HL-60 (cell line): ENCODE measurements at regions not wholly inside any gene's neighbourhood (a gene's known extent, or its start where the extent isn't known, plus 50 kb on each side); places are given as distances from the start of the nearest gene placed in this dataset.

Experiments used
- DNase-seq, 2 experiments: peaks; one replicate each; pipeline ENCODE4 v3.0.0-alpha.2; 2010 to 2020; ENCODE audit warnings: low read depth in 1 of 2, low spot score in 1 of 2
- H3K27ac ChIP-seq: fragments of 250-450 bp; sonication (Bioruptor Pico); replicated peaks from 2 replicates; pipeline ENCODE4 v1.5.1; 2020; ENCODE audit warnings: mild to moderate bottlenecking, moderate library complexity
- H3K27me3 ChIP-seq: fragments of 250-450 bp; sonication (Bioruptor Pico); 2 replicates; pipeline ENCODE4 v1.5.1; 2021; ENCODE audit warnings: mild to moderate bottlenecking, moderate library complexity; ENCODE audit not compliant: insufficient read depth, poor library complexity, severe bottlenecking
- H3K4me3 ChIP-seq: replicated peaks from 2 replicates; pipeline ENCODE4 v1.5.1; 2011; ENCODE audit warnings: mild to moderate bottlenecking, control low read depth, low read length; ENCODE audit not compliant: insufficient read depth
- GABPA ChIP-seq: IDR thresholded peaks from 2 replicates; pipeline ENCODE4 v1.6.1; 2012; ENCODE audit warnings: low read depth
- POLR2AphosphoS5 ChIP-seq: IDR thresholded peaks from 2 replicates; pipeline ENCODE4 v1.6.1; 2012; ENCODE audit warnings: low read depth
- SPI1 ChIP-seq: IDR thresholded peaks from 2 replicates; pipeline ENCODE4 v1.6.1; 2012; ENCODE audit warnings: low read depth, mild to moderate bottlenecking, borderline replicate concordance
- TF ChIP-seq, protein P1 (sequence below): IDR thresholded peaks from one replicate; pipeline ENCODE4 v1.5.1; 2011; ENCODE audit warnings: low read length, control low read depth, inconsistent platforms; ENCODE audit not compliant: insufficient read depth
- TF ChIP-seq, protein P2 (sequence below): IDR thresholded peaks from 2 replicates; pipeline ENCODE4 v1.6.1; 2012; ENCODE audit warnings: low read depth; ENCODE audit not compliant: insufficient replicate concordance

DNA sequence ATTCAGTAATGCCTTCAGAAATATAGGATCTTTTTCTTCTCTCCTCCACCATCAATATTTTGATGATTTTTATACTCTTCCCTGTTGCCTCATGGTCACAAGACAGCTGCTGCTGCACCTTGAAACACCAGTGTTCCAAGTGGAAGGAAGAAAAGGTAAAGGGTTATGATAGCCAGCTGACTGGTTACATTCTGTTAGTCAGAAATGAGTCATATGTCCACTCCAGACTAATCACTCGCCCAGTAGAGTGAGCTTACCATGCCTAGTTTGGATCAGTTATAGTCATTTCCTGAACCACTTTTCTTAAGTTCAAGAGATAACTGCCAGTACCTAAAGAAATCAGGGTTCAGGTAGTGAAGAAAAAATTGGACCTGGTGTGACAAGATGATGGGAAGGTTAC is 532.3 kb upstream of the SMIM31 start:
- Histone ChIP-seq H3K27me3 (no peaks in the 10 kb centered on the region), H3K27ac (no peak overlapping the region), H3K4me3 (no peak overlapping the region)
- no peak for TF ChIP-seq SPI1
- TF ChIP-seq, protein P1, sequence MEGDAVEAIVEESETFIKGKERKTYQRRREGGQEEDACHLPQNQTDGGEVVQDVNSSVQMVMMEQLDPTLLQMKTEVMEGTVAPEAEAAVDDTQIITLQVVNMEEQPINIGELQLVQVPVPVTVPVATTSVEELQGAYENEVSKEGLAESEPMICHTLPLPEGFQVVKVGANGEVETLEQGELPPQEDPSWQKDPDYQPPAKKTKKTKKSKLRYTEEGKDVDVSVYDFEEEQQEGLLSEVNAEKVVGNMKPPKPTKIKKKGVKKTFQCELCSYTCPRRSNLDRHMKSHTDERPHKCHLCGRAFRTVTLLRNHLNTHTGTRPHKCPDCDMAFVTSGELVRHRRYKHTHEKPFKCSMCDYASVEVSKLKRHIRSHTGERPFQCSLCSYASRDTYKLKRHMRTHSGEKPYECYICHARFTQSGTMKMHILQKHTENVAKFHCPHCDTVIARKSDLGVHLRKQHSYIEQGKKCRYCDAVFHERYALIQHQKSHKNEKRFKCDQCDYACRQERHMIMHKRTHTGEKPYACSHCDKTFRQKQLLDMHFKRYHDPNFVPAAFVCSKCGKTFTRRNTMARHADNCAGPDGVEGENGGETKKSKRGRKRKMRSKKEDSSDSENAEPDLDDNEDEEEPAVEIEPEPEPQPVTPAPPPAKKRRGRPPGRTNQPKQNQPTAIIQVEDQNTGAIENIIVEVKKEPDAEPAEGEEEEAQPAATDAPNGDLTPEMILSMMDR, result no peak
- no peak for DNase-seq

DNA sequence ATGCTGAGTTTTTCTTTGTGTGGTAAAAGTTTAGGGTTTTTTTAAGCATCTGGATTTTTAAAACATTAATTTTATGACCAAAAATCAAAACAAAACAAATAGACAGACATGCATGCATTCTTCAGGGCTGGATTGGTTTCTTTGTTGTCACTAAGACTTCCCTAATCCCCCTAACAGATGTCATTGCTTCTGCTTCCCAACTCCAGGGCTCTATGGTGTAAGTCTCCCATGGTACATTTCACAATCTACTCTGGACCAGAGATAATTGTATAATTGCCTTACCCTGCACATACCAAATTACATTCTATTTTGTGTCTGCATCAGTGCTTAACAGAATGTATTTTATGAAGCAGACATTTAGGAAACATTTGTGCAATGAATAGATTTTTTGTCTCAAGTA is 529.1 kb upstream of the SMIM31 start:
- no peak for DNase-seq
- TF ChIP-seq, protein P1, result no peak
- no peak for TF ChIP-seq GABPA
- TF ChIP-seq SPI1, result no peak
- no peak for TF ChIP-seq POLR2AphosphoS5
- TF ChIP-seq, protein P2, sequence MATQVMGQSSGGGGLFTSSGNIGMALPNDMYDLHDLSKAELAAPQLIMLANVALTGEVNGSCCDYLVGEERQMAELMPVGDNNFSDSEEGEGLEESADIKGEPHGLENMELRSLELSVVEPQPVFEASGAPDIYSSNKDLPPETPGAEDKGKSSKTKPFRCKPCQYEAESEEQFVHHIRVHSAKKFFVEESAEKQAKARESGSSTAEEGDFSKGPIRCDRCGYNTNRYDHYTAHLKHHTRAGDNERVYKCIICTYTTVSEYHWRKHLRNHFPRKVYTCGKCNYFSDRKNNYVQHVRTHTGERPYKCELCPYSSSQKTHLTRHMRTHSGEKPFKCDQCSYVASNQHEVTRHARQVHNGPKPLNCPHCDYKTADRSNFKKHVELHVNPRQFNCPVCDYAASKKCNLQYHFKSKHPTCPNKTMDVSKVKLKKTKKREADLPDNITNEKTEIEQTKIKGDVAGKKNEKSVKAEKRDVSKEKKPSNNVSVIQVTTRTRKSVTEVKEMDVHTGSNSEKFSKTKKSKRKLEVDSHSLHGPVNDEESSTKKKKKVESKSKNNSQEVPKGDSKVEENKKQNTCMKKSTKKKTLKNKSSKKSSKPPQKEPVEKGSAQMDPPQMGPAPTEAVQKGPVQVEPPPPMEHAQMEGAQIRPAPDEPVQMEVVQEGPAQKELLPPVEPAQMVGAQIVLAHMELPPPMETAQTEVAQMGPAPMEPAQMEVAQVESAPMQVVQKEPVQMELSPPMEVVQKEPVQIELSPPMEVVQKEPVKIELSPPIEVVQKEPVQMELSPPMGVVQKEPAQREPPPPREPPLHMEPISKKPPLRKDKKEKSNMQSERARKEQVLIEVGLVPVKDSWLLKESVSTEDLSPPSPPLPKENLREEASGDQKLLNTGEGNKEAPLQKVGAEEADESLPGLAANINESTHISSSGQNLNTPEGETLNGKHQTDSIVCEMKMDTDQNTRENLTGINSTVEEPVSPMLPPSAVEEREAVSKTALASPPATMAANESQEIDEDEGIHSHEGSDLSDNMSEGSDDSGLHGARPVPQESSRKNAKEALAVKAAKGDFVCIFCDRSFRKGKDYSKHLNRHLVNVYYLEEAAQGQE, result no peak
- H3K27ac ChIP-seq, result no peak overlapping the region

DNA sequence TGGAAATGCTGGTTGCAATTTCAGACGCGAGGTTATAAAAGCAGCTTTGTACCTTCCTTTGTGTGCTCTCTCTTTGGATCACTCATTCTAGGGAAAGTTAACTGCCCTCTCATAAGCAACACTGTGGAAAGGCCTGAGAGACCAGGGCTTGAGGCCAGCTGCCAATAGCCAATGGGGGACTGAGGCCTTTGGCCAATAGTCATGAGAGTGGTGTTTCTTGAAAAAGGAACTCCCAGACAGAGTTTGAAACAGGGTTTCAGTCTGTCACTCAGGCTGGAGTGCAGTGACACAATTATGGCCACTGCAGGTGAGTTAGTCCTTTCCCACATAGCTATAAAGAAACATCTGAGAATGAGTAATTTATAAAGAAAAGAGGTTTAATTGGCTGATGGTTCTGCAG is 524.7 kb upstream of the SMIM31 start:
- H3K27me3 ChIP-seq, result no peaks in the 10 kb centered on the region
- TF ChIP-seq POLR2AphosphoS5 (no peak), SPI1 (no peak), GABPA (no peak)
- TF ChIP-seq, protein P1, result no peak
- TF ChIP-seq, protein P2, result no peak
- DNase-seq, result no peak
- no peak overlapping the region for H3K27ac ChIP-seq
- no peak overlapping the region for H3K4me3 ChIP-seq

More for the DNA sequence above, 529.1 kb upstream of the SMIM31 start:
- Histone ChIP-seq H3K4me3 (no peak overlapping the region), H3K27me3 (no peaks in the 10 kb centered on the region)

DNA sequence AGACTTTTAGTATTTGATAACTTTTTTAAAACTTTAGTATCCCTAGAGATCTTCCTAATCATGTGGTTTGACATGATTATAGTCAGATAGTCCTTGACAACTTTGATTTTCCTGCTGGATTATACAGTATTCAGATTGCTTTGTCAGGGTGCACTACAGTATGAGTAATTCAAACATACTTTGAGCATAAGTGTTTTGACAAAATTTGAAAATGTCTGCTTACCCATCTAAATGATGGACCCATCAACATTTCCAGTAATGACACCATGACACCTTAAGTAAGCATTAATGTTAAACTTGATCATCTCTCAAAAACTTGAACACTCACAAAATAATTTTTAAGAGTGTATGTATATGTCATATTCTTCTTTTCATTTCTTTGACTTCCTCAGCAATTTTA is 514.5 kb upstream of the SMIM31 start:
- no peaks in the 10 kb centered on the region for H3K27me3 ChIP-seq

More for the DNA sequence above, 514.5 kb upstream of the SMIM31 start:
- DNase-seq, result no peak
- H3K27ac ChIP-seq, result no peak overlapping the region
- TF ChIP-seq, protein P2, result no peak
- H3K4me3 ChIP-seq, result no peak overlapping the region
